HEK293 (cell line): ENCODE measurements at regions not wholly inside any gene's neighbourhood (a gene's known extent, or its start where the extent isn't known, plus 50 kb on each side); places are given as distances from the start of the nearest gene placed in this dataset.

Experiments used
- CTCF ChIA-PET: fragments of 350-600 bp; formaldehyde crosslinking; extraction: SDS; loops from one replicate; lab custom pipeline; 2021; ENCODE audit warnings: antibody characterized with exemption; lab: Yijun Ruan, JAX
- POLR2A ChIA-PET: fragments of 300-600 bp; formaldehyde crosslinking; extraction: SDS; loops from one replicate; lab custom pipeline; 2020; ENCODE audit warnings: antibody characterized with exemption, inconsistent platforms; lab: Yijun Ruan, JAX
- H3K27ac ChIP-seq: fragments of 200-500 bp; sonication (Bioruptor generic); 2 replicates; pipeline ENCODE4 v1.5.1; 2014; ENCODE audit warnings: low read depth, low read length, control low read depth, inconsistent platforms; ENCODE audit errors: extremely low read depth
- H3K36me3 ChIP-seq, 2 experiments: fragments of 200-500 bp in 1 of 2; sonication (Bioruptor generic) in 1 of 2; 1 replicate in 1 of 2; 2 replicates in 1 of 2; pipeline ENCODE4 v1.5.1; 2014 to 2017; ENCODE audit warnings: inconsistent platforms in 2 of 2, low read length in 2 of 2; ENCODE audit not compliant: control insufficient read depth in 2 of 2, insufficient read depth in 1 of 2
- H3K4me1 ChIP-seq: fragments of 200-500 bp; sonication (Bioruptor generic); 2 replicates; pipeline ENCODE4 v1.5.1; 2014; ENCODE audit warnings: mild to moderate bottlenecking, low read length, inconsistent platforms; ENCODE audit not compliant: control insufficient read depth, insufficient read depth
- H3K4me3 ChIP-seq: 2 replicates; pipeline ENCODE4 v1.5.1; 2011; ENCODE audit warnings: low read depth, mild to moderate bottlenecking, control low read depth, low read length, moderate library complexity
- H3K9me3 ChIP-seq: fragments of 200-500 bp; sonication (Bioruptor generic); 2 replicates; pipeline ENCODE4 v1.5.1; 2014; ENCODE audit warnings: low read depth, low read length, inconsistent platforms; ENCODE audit not compliant: control insufficient read depth, insufficient read depth
- BCL11A ChIP-seq: fragments of 450-650 bp; formaldehyde crosslinking; IDR thresholded peaks from 2 replicates; pipeline ENCODE4 v1.5.1; 2016; ENCODE audit warnings: low read depth, missing biosample characterization, missing genetic modification characterization
- BCL6B ChIP-seq: fragments of 450-650 bp; formaldehyde crosslinking; IDR thresholded peaks from 2 replicates; pipeline ENCODE4 v1.5.1; 2017; ENCODE audit warnings: missing biosample characterization, missing genetic modification characterization
- GLIS1 ChIP-seq: fragments of 450-650 bp; formaldehyde crosslinking; IDR thresholded peaks from 2 replicates; pipeline ENCODE4 v1.5.1; 2016; ENCODE audit warnings: missing biosample characterization, missing genetic modification characterization
- KLF7 ChIP-seq: fragments of 450-650 bp; formaldehyde crosslinking; IDR thresholded peaks from 2 replicates; pipeline ENCODE4 v1.5.1; 2016; ENCODE audit warnings: missing biosample characterization, missing genetic modification characterization, borderline replicate concordance
- MYNN ChIP-seq: fragments of 450-650 bp; formaldehyde crosslinking; IDR thresholded peaks from 2 replicates; pipeline ENCODE4 v1.5.1; 2016; ENCODE audit warnings: missing biosample characterization, missing genetic modification characterization, borderline replicate concordance
- RBAK ChIP-seq: fragments of 450-650 bp; formaldehyde crosslinking; IDR thresholded peaks from 2 replicates; pipeline ENCODE4 v1.5.1; 2016; ENCODE audit warnings: missing biosample characterization, missing genetic modification characterization
- ZNF114 ChIP-seq: fragments of 450-650 bp; formaldehyde crosslinking; IDR thresholded peaks from 2 replicates; pipeline ENCODE4 v1.5.0; 2017; ENCODE audit warnings: missing biosample characterization, missing genetic modification characterization
- ZNF138 ChIP-seq: fragments of 450-650 bp; formaldehyde crosslinking; IDR thresholded peaks from 2 replicates; pipeline ENCODE4 v1.5.1; 2016; ENCODE audit warnings: missing biosample characterization, missing genetic modification characterization, borderline replicate concordance
- ZNF16 ChIP-seq: fragments of 450-650 bp; formaldehyde crosslinking; IDR thresholded peaks from 2 replicates; pipeline ENCODE4 v1.5.1; 2016; ENCODE audit warnings: low read depth, missing biosample characterization, missing genetic modification characterization
- ZNF214 ChIP-seq: fragments of 450-650 bp; formaldehyde crosslinking; IDR thresholded peaks from 2 replicates; pipeline ENCODE4 v1.5.1; 2017; ENCODE audit warnings: missing biosample characterization, mild to moderate bottlenecking, missing genetic modification characterization, borderline replicate concordance
- ZNF239 ChIP-seq: fragments of 450-650 bp; formaldehyde crosslinking; IDR thresholded peaks from 2 replicates; pipeline ENCODE4 v1.5.1; 2016; ENCODE audit warnings: missing biosample characterization, missing genetic modification characterization
- ZNF324 ChIP-seq: fragments of 450-650 bp; formaldehyde crosslinking; IDR thresholded peaks from 2 replicates; pipeline ENCODE4 v1.5.1; 2016; ENCODE audit warnings: missing biosample characterization, missing genetic modification characterization
- ZNF366 ChIP-seq: fragments of 450-650 bp; formaldehyde crosslinking; conservative IDR thresholded peaks from 2 replicates; pipeline ENCODE4 v1.5.1; 2016; ENCODE audit warnings: missing biosample characterization, missing genetic modification characterization
- ZNF513 ChIP-seq: fragments of 450-650 bp; IDR thresholded peaks from 2 replicates; pipeline ENCODE4 v1.5.1; 2018; ENCODE audit warnings: missing biosample characterization, missing genetic modification characterization
- ZNF571 ChIP-seq: fragments of 450-650 bp; formaldehyde crosslinking; IDR thresholded peaks from 2 replicates; pipeline ENCODE4 v1.5.0; 2017; ENCODE audit warnings: missing biosample characterization, missing genetic modification characterization
- ZNF600 ChIP-seq: fragments of 450-650 bp; formaldehyde crosslinking; IDR thresholded peaks from 2 replicates; pipeline ENCODE4 v1.5.1; 2016; ENCODE audit warnings: missing biosample characterization, missing genetic modification characterization
- ZNF654 ChIP-seq: fragments of 450-650 bp; formaldehyde crosslinking; IDR thresholded peaks from 2 replicates; pipeline ENCODE4 v1.5.1; 2016; ENCODE audit warnings: low read depth, missing biosample characterization, missing genetic modification characterization
- ZNF692 ChIP-seq: fragments of 450-650 bp; formaldehyde crosslinking; IDR thresholded peaks from 2 replicates; pipeline ENCODE4 v1.5.1; 2016; ENCODE audit warnings: missing biosample characterization, missing genetic modification characterization
- ZNF701 ChIP-seq: fragments of 450-650 bp; formaldehyde crosslinking; IDR thresholded peaks from 2 replicates; pipeline ENCODE4 v1.5.1; 2016; ENCODE audit warnings: missing biosample characterization, missing genetic modification characterization
- ZNF707 ChIP-seq: fragments of 450-650 bp; formaldehyde crosslinking; IDR thresholded peaks from 2 replicates; pipeline ENCODE4 v1.5.1; 2016; ENCODE audit warnings: missing biosample characterization, missing genetic modification characterization
- ZNF747 ChIP-seq: fragments of 450-650 bp; formaldehyde crosslinking; IDR thresholded peaks from 2 replicates; pipeline ENCODE4 v1.5.1; 2016; ENCODE audit warnings: missing biosample characterization, missing genetic modification characterization
- ZNF776 ChIP-seq: fragments of 450-650 bp; formaldehyde crosslinking; IDR thresholded peaks from 2 replicates; pipeline ENCODE4 v1.5.0; 2017; ENCODE audit warnings: missing biosample characterization, missing genetic modification characterization, borderline replicate concordance
- ZNF777 ChIP-seq: fragments of 450-650 bp; formaldehyde crosslinking; IDR thresholded peaks from 2 replicates; pipeline ENCODE4 v1.5.1; 2017; ENCODE audit warnings: missing biosample characterization, missing genetic modification characterization, borderline replicate concordance
- ZSCAN16 ChIP-seq: fragments of 450-650 bp; formaldehyde crosslinking; IDR thresholded peaks from 2 replicates; pipeline ENCODE4 v1.5.1; 2016; ENCODE audit warnings: missing biosample characterization, missing genetic modification characterization
- ZSCAN23 ChIP-seq: fragments of 450-650 bp; formaldehyde crosslinking; IDR thresholded peaks from 2 replicates; pipeline ENCODE4 v1.5.1; 2016; ENCODE audit warnings: missing biosample characterization, missing genetic modification characterization

- TF ChIP-seq ZNF701 (tag by site-specific recombination) (no peak), ZNF692 (no peak), BCL11A (tag by site-specific recombination) (no peak)
- POLR2A ChIA-PET = no interaction called here
- H3K4me1 ChIP-seq = no peaks in the 10 kb centered on the region
- no peak overlapping the region for H3K27ac ChIP-seq
- H3K36me3 ChIP-seq = no peaks in the 10 kb centered on the region
- H3K9me3 ChIP-seq = no peaks in the 10 kb centered on the region
- CTCF ChIA-PET = interaction anchor here (0.6 kb wide), 1 partner anchor 81 kb away, joined by 3 read pairs; no protein-coding TSS in a partner anchor
- no peak overlapping the region for H3K4me3 ChIP-seq
Measured at GRCh38 chr16:75924397-75924796, 198.1 kb upstream of the CPHXL start.

- POLR2A ChIA-PET = no interaction called here
- CTCF ChIA-PET = no interaction called here
Measured at GRCh38 chr16:75927810-75928209, 201.5 kb upstream of the CPHXL start.

GRCh38 chr16:75928295-75928694, 202.0 kb upstream of the CPHXL start:
- TF ChIP-seq ZNF571 (tag by site-specific recombination) = no peak
- TF ChIP-seq ZNF214 (tag by site-specific recombination) = no peak
- no peak for TF ChIP-seq ZNF777
- TF ChIP-seq ZNF513 = no peak
- no peak for TF ChIP-seq ZNF138 (tag by site-specific recombination)
- no peak for TF ChIP-seq BCL6B (tag by site-specific recombination)
- TF ChIP-seq ZNF239 (tag by site-specific recombination) = no peak
- TF ChIP-seq ZNF654 (tag by site-specific recombination) = no peak
- TF ChIP-seq KLF7 = no peak
- TF ChIP-seq ZNF747 (tag by site-specific recombination) = no peak
- TF ChIP-seq ZNF324 (tag by site-specific recombination) = no peak
- TF ChIP-seq ZSCAN23 (tag by site-specific recombination) = no peak
- TF ChIP-seq MYNN (tag by site-specific recombination) = no peak
- no peak for TF ChIP-seq ZNF16 (tag by site-specific recombination)
- no peak for TF ChIP-seq ZSCAN16 (tag by site-specific recombination)
- TF ChIP-seq ZNF366 (tag by site-specific recombination) = no peak
- TF ChIP-seq RBAK (tag by site-specific recombination) = no peak
- no peak for TF ChIP-seq ZNF114 (tag by site-specific recombination)
- TF ChIP-seq GLIS1 (tag by site-specific recombination) = no peak
- no peak overlapping the region for H3K4me3 ChIP-seq
- no peak overlapping the region for H3K27ac ChIP-seq
- no peaks in the 10 kb centered on the region for H3K4me1 ChIP-seq
- H3K36me3 ChIP-seq = no peaks in the 10 kb centered on the region
- CTCF ChIA-PET = no interaction called here
- POLR2A ChIA-PET = no interaction called here
- no peaks in the 10 kb centered on the region for H3K9me3 ChIP-seq

More at GRCh38 chr16:75927810-75928209, 201.5 kb upstream of the CPHXL start:
- H3K4me3 ChIP-seq = no peak overlapping the region
- no peak overlapping the region for H3K27ac ChIP-seq
- H3K36me3 ChIP-seq = no peaks in the 10 kb centered on the region
- no peaks in the 10 kb centered on the region for H3K9me3 ChIP-seq
- no peaks in the 10 kb centered on the region for H3K4me1 ChIP-seq
- TF ChIP-seq ZNF776 = no peak
- TF ChIP-seq ZNF707 (tag by site-specific recombination) = no peak
- TF ChIP-seq ZNF600 (tag by site-specific recombination) = no peak
- TF ChIP-seq, all 188 proteins: peak for 0
